SK-N-MC (cell line): ENCODE measurements at regions not wholly inside any gene's neighbourhood (a gene's known extent, or its start where the extent isn't known, plus 50 kb on each side); places are given as distances from the start of the nearest gene placed in this dataset.

Experiments
- DNase-seq: peaks from one replicate; pipeline ENCODE4 v3.0.0-alpha.2; 2011; ENCODE audit warnings: low read depth, low spot score
- H3K27ac ChIP-seq: fragments of 200-600 bp; sonication (generic); 2 replicates; pipeline ENCODE4 v1.5.1; 2016; ENCODE audit warnings: mixed run types
- H3K36me3 ChIP-seq: fragments of 200-600 bp; sonication (generic); 2 replicates; pipeline ENCODE4 v1.6.1; 2017; ENCODE audit warnings: antibody characterized with exemption, low read length, mixed read lengths; ENCODE audit not compliant: insufficient read depth
- H3K4me3 ChIP-seq: fragments of 200-600 bp; sonication (generic); 2 replicates; pipeline ENCODE4 v1.5.1; 2016
- H3K9ac ChIP-seq: fragments of 200-600 bp; sonication (generic); 2 replicates; pipeline ENCODE4 v1.8.0; 2017; ENCODE audit warnings: mixed run types, mixed read lengths; ENCODE audit not compliant: insufficient read length
- H3K9me3 ChIP-seq: fragments of 200-600 bp; sonication (generic); 2 replicates; pipeline ENCODE4 v1.6.1; 2017; ENCODE audit warnings: low read depth, mild to moderate bottlenecking, antibody characterized with exemption, low read length, moderate library complexity, mixed read lengths
- EZH2 ChIP-seq: fragments of 200-600 bp; sonication (generic); IDR thresholded peaks from one replicate; pipeline ENCODE4 v1.6.1; 2017; ENCODE audit warnings: antibody characterized with exemption
- FOXP2 ChIP-seq: optimal IDR thresholded peaks from 2 replicates; pipeline ENCODE3; 2011; ENCODE audit warnings: mild to moderate bottlenecking, moderate library complexity; ENCODE audit not compliant: insufficient read depth; ENCODE audit errors: extremely low read length, control extremely low read depth
- POLR2AphosphoS5 ChIP-seq: IDR thresholded peaks from 2 replicates; pipeline ENCODE4 v1.6.1; 2012; ENCODE audit warnings: mild to moderate bottlenecking, low read depth, low read length, borderline replicate concordance

- Histone ChIP-seq H3K9me3 (no peaks in the 10 kb centered on the region), H3K27ac (no peak overlapping the region), H3K4me3 (no peak overlapping the region), H3K36me3 (no peaks in the 10 kb centered on the region), H3K9ac (no peak overlapping the region)
- TF ChIP-seq POLR2AphosphoS5: no peak
- TF ChIP-seq FOXP2: no peak
- no peak for TF ChIP-seq EZH2
- no peak for DNase-seq
Measured at GRCh38 chr5:172564883-172565282, 76.2 kb upstream of the NEURL1B start.

- TF ChIP-seq POLR2AphosphoS5: no peak
- no peak for TF ChIP-seq FOXP2
- no peak for TF ChIP-seq EZH2
- H3K9me3 ChIP-seq: no peaks in the 10 kb centered on the region
- H3K4me3 ChIP-seq: no peak overlapping the region
- no peaks in the 10 kb centered on the region for H3K36me3 ChIP-seq
- no peak overlapping the region for H3K27ac ChIP-seq
- no peak for DNase-seq
- H3K9ac ChIP-seq: no peak overlapping the region
Measured at GRCh38 chr5:172564188-172564587, 76.9 kb upstream of the NEURL1B start.

- Histone ChIP-seq H3K4me3 (no peak overlapping the region), H3K9me3 (no peaks in the 10 kb centered on the region), H3K9ac (no peak overlapping the region), H3K27ac (no peak overlapping the region), H3K36me3 (no peaks in the 10 kb centered on the region)
- no peak for DNase-seq
- TF ChIP-seq EZH2 (no peak), POLR2AphosphoS5 (no peak), FOXP2 (no peak)
Measured at GRCh38 chr5:172562443-172562842, 78.6 kb upstream of the NEURL1B start.

GRCh38 chr5:172561151-172561550 is 79.9 kb upstream of the NEURL1B start:
- H3K36me3 ChIP-seq: no peaks in the 10 kb centered on the region
- H3K27ac ChIP-seq: no peak overlapping the region
- no peak for DNase-seq
- H3K4me3 ChIP-seq: no peak overlapping the region
- H3K9me3 ChIP-seq: no peaks in the 10 kb centered on the region
- no peak overlapping the region for H3K9ac ChIP-seq
- TF ChIP-seq EZH2 (no peak), FOXP2 (no peak), POLR2AphosphoS5 (no peak)

GRCh38 chr5:172559004-172559932 is 81.8 kb upstream of the NEURL1B start:
- Histone ChIP-seq H3K4me3 (no peak overlapping the region), H3K36me3 (no peaks in the 10 kb centered on the region), H3K9ac (no peak overlapping the region), H3K27ac (no peak overlapping the region), H3K9me3 (no peaks in the 10 kb centered on the region)
- TF ChIP-seq POLR2AphosphoS5: no peak
- no peak for TF ChIP-seq EZH2
- no peak for TF ChIP-seq FOXP2
- no peak for DNase-seq

- Histone ChIP-seq H3K4me3 (no peak overlapping the region), H3K9ac (no peak overlapping the region), H3K27ac (no peak overlapping the region), H3K9me3 (no peaks in the 10 kb centered on the region), H3K36me3 (no peaks in the 10 kb centered on the region)
- TF ChIP-seq EZH2 (no peak), FOXP2 (no peak), POLR2AphosphoS5 (no peak)
- DNase-seq: no peak
Measured at GRCh38 chr5:172558076-172558976, 82.7 kb upstream of the NEURL1B start.

GRCh38 chr5:172556971-172557461 is 84.0 kb upstream of the NEURL1B start:
- Histone ChIP-seq H3K9me3 (no peaks in the 10 kb centered on the region), H3K4me3 (no peak overlapping the region), H3K9ac (no peak overlapping the region), H3K27ac (no peak overlapping the region), H3K36me3 (no peaks in the 10 kb centered on the region)
- no peak for DNase-seq
- TF ChIP-seq FOXP2 (no peak), EZH2 (no peak), POLR2AphosphoS5 (no peak)

GRCh38 chr5:172556262-172556661 is 84.8 kb upstream of the NEURL1B start:
- H3K27ac ChIP-seq: no peak overlapping the region
- no peak for DNase-seq
- H3K9me3 ChIP-seq: no peaks in the 10 kb centered on the region
- no peak overlapping the region for H3K4me3 ChIP-seq
- no peak overlapping the region for H3K9ac ChIP-seq
- no peak for TF ChIP-seq FOXP2
- no peak for TF ChIP-seq POLR2AphosphoS5
- no peak for TF ChIP-seq EZH2
- H3K36me3 ChIP-seq: no peaks in the 10 kb centered on the region
